Loucy (cell line): ENCODE measurements at regions not wholly inside any gene's neighbourhood (a gene's known extent, or its start where the extent isn't known, plus 50 kb on each side); places are given as distances from the start of the nearest gene placed in this dataset.

Source experiments
- CTCF ChIP-seq: fragments of 200-600 bp; sonication (generic); conservative IDR thresholded peaks from 2 replicates; pipeline ENCODE4 v1.5.1; 2014; ENCODE audit warnings: mild to moderate bottlenecking, antibody characterized with exemption, low read length
- EZH2phosphoT487 ChIP-seq: fragments of 200-600 bp; IDR thresholded peaks from 2 replicates; pipeline ENCODE4 v1.6.1; 2018; ENCODE audit warnings: antibody characterized with exemption, mild to moderate bottlenecking, moderate library complexity, borderline replicate concordance

- TF ChIP-seq CTCF: no peak
- no peak for TF ChIP-seq EZH2phosphoT487
These were observed 381.5 kb upstream of the PSMD7 start for GRCh38 chr16:73915140-73915539.
